Right renal pelvis (tissue), 4 donors: ENCODE measurements at regions not wholly inside any gene's neighbourhood (a gene's known extent, or its start where the extent isn't known, plus 50 kb on each side); places are given as distances from the start of the nearest gene placed in this dataset.
A peak's percentile ranks its signal among the peaks of the same experiment; 100 is the strongest.

ENCODE experiments used
- DNase-seq, 4 donors: peaks; one replicate each; pipeline ENCODE4 v3.0.0-alpha.2; 2013; ENCODE audit warnings: low read depth in 4 of 4, low spot score in 3 of 4, missing footprints in 1 of 4

GRCh38 chr6:105633814-105634213, 230.9 kb upstream of the PREP start:
- no peak for DNase-seq

- no peak for DNase-seq
These were observed 225.4 kb upstream of the PREP start for GRCh38 chr6:105628156-105628860.

GRCh38 chr6:105626295-105627158, 223.6 kb upstream of the PREP start:
- DNase-seq: no peak

DNA sequence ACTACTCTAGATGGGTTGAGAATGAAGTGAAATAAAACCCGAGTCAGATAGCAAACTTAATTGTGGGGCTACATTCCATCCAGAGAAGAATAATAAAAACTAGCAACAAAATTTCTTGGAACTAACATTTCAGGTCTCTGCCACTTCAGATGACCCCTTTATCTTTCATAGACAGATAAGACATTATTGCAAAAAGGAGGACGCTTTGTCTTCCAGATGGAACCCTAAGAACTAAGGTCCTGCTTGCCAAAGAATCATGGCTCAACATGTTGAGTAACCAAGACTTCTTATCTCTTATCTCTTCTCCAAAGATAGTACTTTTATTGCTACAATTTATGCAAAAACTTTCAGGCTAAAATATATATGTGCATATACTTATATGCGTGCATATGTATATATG, 221.1 kb upstream of the PREP start:
- DNase-seq: no peak

DNA sequence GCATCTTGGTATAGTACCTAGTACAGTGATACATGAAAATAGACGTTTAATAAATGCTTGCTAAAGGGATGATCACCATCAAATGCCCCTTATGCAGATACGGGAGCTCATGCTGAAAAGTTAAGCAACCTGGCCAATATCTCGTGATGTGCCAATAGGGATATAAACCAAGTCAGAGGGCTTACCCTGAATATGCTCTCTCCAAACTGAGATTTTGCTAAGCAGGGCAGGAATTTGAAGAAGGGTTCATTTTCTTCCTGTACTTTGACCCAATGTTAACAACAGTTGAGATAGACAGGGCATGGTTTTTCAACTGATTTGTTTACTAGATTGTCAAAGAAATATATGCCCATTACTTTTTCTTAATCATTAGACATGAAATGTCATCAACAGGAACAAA, 219.3 kb upstream of the PREP start:
- DNase-seq: no peak

GRCh38 chr6:105621564-105622175, 218.8 kb upstream of the PREP start:
- DNase-seq: no peak

DNA sequence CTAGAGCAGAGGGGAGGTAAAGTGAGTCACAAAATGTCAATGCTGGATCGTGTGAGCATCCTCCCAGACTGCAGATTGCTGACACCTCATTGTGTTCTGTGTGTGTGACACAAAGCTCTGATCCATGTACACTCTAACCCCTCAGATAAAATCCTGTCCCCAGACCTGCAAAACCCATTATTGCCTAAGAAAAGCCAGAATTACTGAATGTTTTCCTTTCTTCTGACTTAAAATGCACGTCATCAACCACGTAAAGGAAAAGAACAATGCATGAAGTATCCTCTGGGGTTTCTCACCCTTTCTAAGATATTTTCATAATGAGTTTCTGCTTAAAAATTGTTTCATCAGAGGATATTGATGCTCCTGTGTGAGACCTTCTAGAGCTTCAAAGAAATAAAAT, 218.0 kb upstream of the PREP start:
- DNase-seq: no peak

- DNase-seq: no peak
These were observed 217.3 kb upstream of the PREP start for GRCh38 chr6:105619971-105620741.

- DNase-seq: no peak
These were observed 215.4 kb upstream of the PREP start for GRCh38 chr6:105618247-105618646.

GRCh38 chr6:105616521-105616920, 213.6 kb upstream of the PREP start:
- DNase-seq: no peak

- no peak for DNase-seq
These were observed 208.7 kb upstream of the PREP start for GRCh38 chr6:105611606-105612005.

DNA sequence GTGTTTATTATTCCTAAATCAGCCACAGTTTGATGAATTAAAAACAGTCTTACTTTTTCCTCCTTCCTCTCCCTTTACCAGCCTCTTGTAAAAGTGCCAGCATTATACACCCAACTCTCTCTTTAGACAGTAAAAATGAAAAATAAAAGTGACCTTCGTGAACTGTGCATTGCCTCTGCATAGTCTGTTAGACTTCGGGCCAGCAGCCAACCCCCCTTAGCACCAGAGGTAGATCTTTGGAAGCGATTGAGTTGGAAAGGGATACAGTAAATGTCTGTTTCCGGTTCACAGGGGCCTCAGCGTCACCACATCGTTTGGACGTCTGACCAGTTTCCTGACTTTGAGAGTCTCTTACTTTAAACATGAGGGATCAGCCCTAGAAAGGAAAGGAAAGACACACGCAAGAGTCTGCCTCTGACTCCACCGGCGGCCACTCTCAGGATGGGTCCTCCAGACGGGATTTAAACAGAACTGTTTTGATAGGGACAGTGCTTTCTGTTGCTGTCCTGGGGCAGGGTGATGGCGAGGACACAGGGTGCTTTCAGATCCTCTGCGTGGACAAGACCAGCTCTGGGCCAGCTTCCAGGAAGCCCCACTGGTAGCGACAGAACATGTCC, 206.6 kb upstream of the PREP start:
- no peak for DNase-seq

DNA sequence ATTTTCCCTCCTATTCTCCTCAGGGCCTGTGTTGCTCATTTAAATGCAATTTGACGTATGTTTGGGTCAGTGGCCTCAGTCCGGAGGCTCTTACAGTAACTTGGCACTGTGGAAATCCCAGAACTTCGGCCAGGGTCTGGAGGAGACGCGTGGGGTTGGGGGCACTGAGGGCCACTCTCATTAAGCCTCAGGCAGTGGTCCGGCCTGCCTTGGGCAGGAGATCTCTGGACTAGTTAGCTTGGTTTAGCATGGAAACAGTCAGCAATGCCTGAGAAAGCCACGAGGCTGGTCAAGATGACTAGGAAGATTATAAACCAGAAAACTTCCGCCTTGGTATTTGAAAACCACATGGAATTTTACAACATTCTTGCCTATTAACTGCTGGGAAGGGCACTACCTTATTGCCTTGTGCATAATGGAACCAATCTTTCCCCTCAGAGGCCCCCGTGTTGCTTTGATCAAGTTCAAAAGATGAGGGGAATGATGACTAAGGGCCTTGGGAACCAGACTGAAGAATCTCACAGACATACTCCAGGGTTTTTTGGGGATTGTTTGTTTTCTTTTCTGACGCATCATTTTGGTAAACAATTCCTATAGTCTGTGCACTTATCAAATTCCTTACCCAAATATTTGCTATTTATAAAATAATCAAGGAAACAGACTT, 206.0 kb upstream of the PREP start:
- DNase-seq: no peak

- no peak for DNase-seq
These were observed 205.0 kb upstream of the PREP start for GRCh38 chr6:105607636-105608621.

- DNase-seq: peak in 1 of 4 donors; percentile 42
These were observed 204.1 kb upstream of the PREP start for GRCh38 chr6:105606831-105607463.

DNA sequence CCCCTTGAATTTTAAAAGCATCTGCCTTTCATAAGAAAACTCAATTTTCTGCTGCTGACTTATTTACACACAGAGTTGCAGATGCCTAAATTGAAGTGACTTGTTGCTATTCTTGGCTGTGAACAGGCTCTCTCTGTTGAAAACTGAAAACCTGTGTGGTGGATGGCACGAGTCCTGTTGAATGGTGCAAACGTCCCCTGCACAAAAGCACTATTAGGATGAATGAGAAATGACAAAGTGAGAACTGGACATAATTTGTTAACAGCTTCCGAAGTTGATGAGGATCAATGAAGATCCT, 201.7 kb upstream of the PREP start:
- DNase-seq: no peak

- DNase-seq: no peak
These were observed 201.1 kb upstream of the PREP start for GRCh38 chr6:105603788-105604586.
